Loucy (cell line): ENCODE measurements at regions not wholly inside any gene's neighbourhood (a gene's known extent, or its start where the extent isn't known, plus 50 kb on each side); places are given as distances from the start of the nearest gene placed in this dataset.

ENCODE experiments used
- CTCF ChIP-seq: fragments of 200-600 bp; sonication (generic); conservative IDR thresholded peaks from 2 replicates; pipeline ENCODE4 v1.5.1; 2014; ENCODE audit warnings: mild to moderate bottlenecking, antibody characterized with exemption, low read length
- EZH2phosphoT487 ChIP-seq: fragments of 200-600 bp; IDR thresholded peaks from 2 replicates; pipeline ENCODE4 v1.6.1; 2018; ENCODE audit warnings: antibody characterized with exemption, mild to moderate bottlenecking, moderate library complexity, borderline replicate concordance

GRCh38 chr13:76828316-76828741 lies 57.9 kb downstream of the KCTD12 start:
- TF ChIP-seq CTCF, result no peak
- no peak for TF ChIP-seq EZH2phosphoT487
